ENCODE measurements at regions not wholly inside any gene's neighbourhood (a gene's known extent, or its start where the extent isn't known, plus 50 kb on each side); places are given as distances from the start of the nearest gene placed in this dataset.

- no peak overlapping the region for H3K4me2 ChIP-seq (ENCODE audit: low read depth, low read length)
- H3K27ac ChIP-seq (ENCODE audit: low read length) = no peak overlapping the region
- H3K9ac ChIP-seq (ENCODE audit: low read length) = no peak overlapping the region
- no peaks in the 10 kb centered on the region for H3K4me1 ChIP-seq (ENCODE audit: low read length)
- no peaks in the 10 kb centered on the region for H3K9me2 ChIP-seq (replicated peaks; ENCODE audit: insufficient read depth, low read length)
- H3F3A ChIP-seq (ENCODE audit: insufficient read depth, low read length) = no peaks in the 10 kb centered on the region
- H2AFZ ChIP-seq (ENCODE audit: low read length) = no peak overlapping the region
- H3K36me3 ChIP-seq (replicated peaks; ENCODE audit: insufficient read depth, low read length) = no peaks in the 10 kb centered on the region
- no peaks in the 10 kb centered on the region for H4K20me1 ChIP-seq (ENCODE audit: insufficient read depth, low read length)
- no peaks in the 10 kb centered on the region for H3K79me2 ChIP-seq (ENCODE audit: low read length)
- H3K4me3 ChIP-seq (ENCODE audit: low read length) = no peak overlapping the region
- H3K9me3 ChIP-seq (replicated peaks; ENCODE audit: insufficient read depth, low read length) = no peaks in the 10 kb centered on the region
- no peak for DNase-seq
- peaks cover 64% of the 10 kb centered on the region for H3K27me3 ChIP-seq (replicated peaks; ENCODE audit: insufficient read depth, low read length)
- TF ChIP-seq, protein P1, sequence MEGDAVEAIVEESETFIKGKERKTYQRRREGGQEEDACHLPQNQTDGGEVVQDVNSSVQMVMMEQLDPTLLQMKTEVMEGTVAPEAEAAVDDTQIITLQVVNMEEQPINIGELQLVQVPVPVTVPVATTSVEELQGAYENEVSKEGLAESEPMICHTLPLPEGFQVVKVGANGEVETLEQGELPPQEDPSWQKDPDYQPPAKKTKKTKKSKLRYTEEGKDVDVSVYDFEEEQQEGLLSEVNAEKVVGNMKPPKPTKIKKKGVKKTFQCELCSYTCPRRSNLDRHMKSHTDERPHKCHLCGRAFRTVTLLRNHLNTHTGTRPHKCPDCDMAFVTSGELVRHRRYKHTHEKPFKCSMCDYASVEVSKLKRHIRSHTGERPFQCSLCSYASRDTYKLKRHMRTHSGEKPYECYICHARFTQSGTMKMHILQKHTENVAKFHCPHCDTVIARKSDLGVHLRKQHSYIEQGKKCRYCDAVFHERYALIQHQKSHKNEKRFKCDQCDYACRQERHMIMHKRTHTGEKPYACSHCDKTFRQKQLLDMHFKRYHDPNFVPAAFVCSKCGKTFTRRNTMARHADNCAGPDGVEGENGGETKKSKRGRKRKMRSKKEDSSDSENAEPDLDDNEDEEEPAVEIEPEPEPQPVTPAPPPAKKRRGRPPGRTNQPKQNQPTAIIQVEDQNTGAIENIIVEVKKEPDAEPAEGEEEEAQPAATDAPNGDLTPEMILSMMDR (IDR thresholded peaks at IDR 0.05; ENCODE audit: low read length) = no peak
Measured at GRCh38 chr22:27111796-27112672, 454.6 kb downstream of the MIAT start.

GRCh38 chr22:27113211-27113635 is 455.8 kb downstream of the MIAT start:
- Histone ChIP-seq H3K27ac (ENCODE audit: low read length) (no peak overlapping the region), H3K4me2 (ENCODE audit: low read depth, low read length) (no peak overlapping the region), H3K4me1 (ENCODE audit: low read length) (no peaks in the 10 kb centered on the region)

GRCh38 chr22:27113641-27114040 is 456.3 kb downstream of the MIAT start:
- Histone ChIP-seq H3K79me2 (ENCODE audit: low read length) (no peaks in the 10 kb centered on the region), H3K9ac (ENCODE audit: low read length) (no peak overlapping the region), H3K4me1 (ENCODE audit: low read length) (no peaks in the 10 kb centered on the region), H3K27me3 (replicated peaks; ENCODE audit: insufficient read depth, low read length) (peaks cover 74% of the 10 kb centered on the region), H2AFZ (ENCODE audit: low read length) (no peak overlapping the region), H4K20me1 (ENCODE audit: insufficient read depth, low read length) (no peaks in the 10 kb centered on the region), H3K9me2 (replicated peaks; ENCODE audit: insufficient read depth, low read length) (no peaks in the 10 kb centered on the region), H3F3A (ENCODE audit: insufficient read depth, low read length) (no peaks in the 10 kb centered on the region), H3K4me2 (ENCODE audit: low read depth, low read length) (no peak overlapping the region), H3K4me3 (ENCODE audit: low read length) (no peak overlapping the region), H3K9me3 (replicated peaks; ENCODE audit: insufficient read depth, low read length) (no peaks in the 10 kb centered on the region), H3K36me3 (replicated peaks; ENCODE audit: insufficient read depth, low read length) (no peaks in the 10 kb centered on the region), H3K27ac (ENCODE audit: low read length) (no peak overlapping the region)
- DNase-seq = no peak
- TF ChIP-seq, protein P1 (IDR thresholded peaks at IDR 0.05; ENCODE audit: low read length) = no peak
- TF ChIP-seq EZH2 (optimal IDR thresholded peaks at IDR 0.05; ENCODE audit: low read depth, low read length) (no peak), EZH2phosphoT487 (IDR thresholded peaks at IDR 0.05; ENCODE audit: low read length) (no peak)

More at GRCh38 chr22:27113211-27113635, 455.8 kb downstream of the MIAT start:
- no peak for DNase-seq
- Histone ChIP-seq H3K9ac (ENCODE audit: low read length) (no peak overlapping the region), H3K9me2 (replicated peaks; ENCODE audit: insufficient read depth, low read length) (no peaks in the 10 kb centered on the region), H3K9me3 (replicated peaks; ENCODE audit: insufficient read depth, low read length) (no peaks in the 10 kb centered on the region), H2AFZ (ENCODE audit: low read length) (no peak overlapping the region), H3K4me3 (ENCODE audit: low read length) (no peak overlapping the region), H4K20me1 (ENCODE audit: insufficient read depth, low read length) (no peaks in the 10 kb centered on the region), H3K36me3 (replicated peaks; ENCODE audit: insufficient read depth, low read length) (no peaks in the 10 kb centered on the region), H3K79me2 (ENCODE audit: low read length) (no peaks in the 10 kb centered on the region), H3F3A (ENCODE audit: insufficient read depth, low read length) (no peaks in the 10 kb centered on the region), H3K27me3 (replicated peaks; ENCODE audit: insufficient read depth, low read length) (peaks cover 70% of the 10 kb centered on the region)
- TF ChIP-seq EZH2 (optimal IDR thresholded peaks at IDR 0.05; ENCODE audit: low read depth, low read length) (no peak), EZH2phosphoT487 (IDR thresholded peaks at IDR 0.05; ENCODE audit: low read length) (no peak)
- TF ChIP-seq, protein P1 (IDR thresholded peaks at IDR 0.05; ENCODE audit: low read length) = no peak

Measured in MM.1S (cell line).